ENCODE measurements at regions not wholly inside any gene's neighbourhood (a gene's known extent, or its start where the extent isn't known, plus 50 kb on each side); places are given as distances from the start of the nearest gene placed in this dataset.

GRCh38 chr13:76379341-76380105 lies 506.7 kb downstream of the KCTD12 start:
- DNase-seq (ENCODE audit: insufficient read length, low spot score), result no peak
- no peak for FAIRE-seq
- TF ChIP-seq CTCF (IDR thresholded peaks at IDR 0.05; ENCODE audit: insufficient read depth, missing control alignments), result no peak

- no peak for TF ChIP-seq CTCF (IDR thresholded peaks at IDR 0.05; ENCODE audit: insufficient read depth, missing control alignments)
- DNase-seq (ENCODE audit: insufficient read length, low spot score) (no peak), FAIRE-seq (no peak)
Observed at GRCh38 chr13:76378767-76379166, 507.4 kb downstream of the KCTD12 start.

GRCh38 chr13:76363682-76364289 lies 522.4 kb downstream of the KCTD12 start:
- no peak for TF ChIP-seq CTCF (IDR thresholded peaks at IDR 0.05; ENCODE audit: insufficient read depth, missing control alignments)
- DNase-seq (ENCODE audit: insufficient read length, low spot score) (no peak), FAIRE-seq (no peak)

GRCh38 chr13:76361868-76362267 lies 524.3 kb downstream of the KCTD12 start:
- DNase-seq (ENCODE audit: insufficient read length, low spot score) (no peak), FAIRE-seq (no peak)
- no peak for TF ChIP-seq CTCF (IDR thresholded peaks at IDR 0.05; ENCODE audit: insufficient read depth, missing control alignments)

GRCh38 chr13:76351541-76352229 lies 534.5 kb downstream of the KCTD12 start:
- FAIRE-seq, result no peak

GRCh38 chr13:76350399-76350798 lies 535.8 kb downstream of the KCTD12 start:
- no peak for TF ChIP-seq CTCF (IDR thresholded peaks at IDR 0.05; ENCODE audit: insufficient read depth, missing control alignments)

More at GRCh38 chr13:76351541-76352229, 534.5 kb downstream of the KCTD12 start:
- DNase-seq (ENCODE audit: insufficient read length, low spot score), result no peak
- no peak for TF ChIP-seq CTCF (IDR thresholded peaks at IDR 0.05; ENCODE audit: insufficient read depth, missing control alignments)

More at GRCh38 chr13:76350399-76350798, 535.8 kb downstream of the KCTD12 start:
- DNase-seq (ENCODE audit: insufficient read length, low spot score), result no peak
- FAIRE-seq, result no peak
